ENCODE measurements at regions not wholly inside any gene's neighbourhood (a gene's known extent, or its start where the extent isn't known, plus 50 kb on each side); places are given as distances from the start of the nearest gene placed in this dataset.

- no peak overlapping the region for H3K4me3 ChIP-seq (ENCODE audit: low read length in 2 of 2)
- no peaks in the 10 kb centered on the region for H3K9me3 ChIP-seq (ENCODE audit: control insufficient read depth in 2 of 2, low read length in 2 of 2)
- no peaks in the 10 kb centered on the region for H3K36me3 ChIP-seq (ENCODE audit: control insufficient read depth in 2 of 2, insufficient read depth in 2 of 2, low read length in 2 of 2)
- no peaks in the 10 kb centered on the region for H3K27me3 ChIP-seq (ENCODE audit: control insufficient read depth in 2 of 2, insufficient read depth in 2 of 2, low read length in 2 of 2)
- no peak overlapping the region for H3K27ac ChIP-seq (ENCODE audit: low read depth in 2 of 2, low read length in 2 of 2)
- no peak overlapping the region for H3K9ac ChIP-seq (ENCODE audit: low read depth in 1 of 2, low read length in 2 of 2)
- H3K4me1 ChIP-seq (ENCODE audit: control insufficient read depth in 2 of 2, insufficient read depth in 2 of 2, low read length in 2 of 2), result no peaks in the 10 kb centered on the region
Observed at GRCh38 chr16:73418051-73418450, 370.1 kb upstream of the ZFHX3 start.

- no peaks in the 10 kb centered on the region for H3K9me3 ChIP-seq (ENCODE audit: control insufficient read depth in 2 of 2, low read length in 2 of 2)
- H3K4me1 ChIP-seq (ENCODE audit: control insufficient read depth in 2 of 2, insufficient read depth in 2 of 2, low read length in 2 of 2), result no peaks in the 10 kb centered on the region
- H3K27ac ChIP-seq (ENCODE audit: low read depth in 2 of 2, low read length in 2 of 2), result no peak overlapping the region
- no peaks in the 10 kb centered on the region for H3K27me3 ChIP-seq (ENCODE audit: control insufficient read depth in 2 of 2, insufficient read depth in 2 of 2, low read length in 2 of 2)
- no peaks in the 10 kb centered on the region for H3K36me3 ChIP-seq (ENCODE audit: control insufficient read depth in 2 of 2, insufficient read depth in 2 of 2, low read length in 2 of 2)
- no peak overlapping the region for H3K9ac ChIP-seq (ENCODE audit: low read depth in 1 of 2, low read length in 2 of 2)
- H3K4me3 ChIP-seq (ENCODE audit: low read length in 2 of 2), result no peak overlapping the region
Observed at GRCh38 chr16:73415286-73415685, 367.4 kb upstream of the ZFHX3 start.

- H3K4me3 ChIP-seq (ENCODE audit: low read length in 2 of 2), result no peak overlapping the region
- no peak overlapping the region for H3K27ac ChIP-seq (ENCODE audit: low read depth in 2 of 2, low read length in 2 of 2)
Observed at GRCh38 chr16:73414638-73415037, 366.7 kb upstream of the ZFHX3 start.

GRCh38 chr16:73413830-73414190 is 365.9 kb upstream of the ZFHX3 start:
- H3K4me1 ChIP-seq (ENCODE audit: control insufficient read depth in 2 of 2, insufficient read depth in 2 of 2, low read length in 2 of 2), result no peaks in the 10 kb centered on the region
- H3K36me3 ChIP-seq (ENCODE audit: control insufficient read depth in 2 of 2, insufficient read depth in 2 of 2, low read length in 2 of 2), result no peaks in the 10 kb centered on the region
- no peak overlapping the region for H3K9ac ChIP-seq (ENCODE audit: low read depth in 1 of 2, low read length in 2 of 2)
- H3K27ac ChIP-seq (ENCODE audit: low read depth in 2 of 2, low read length in 2 of 2), result no peak overlapping the region
- no peaks in the 10 kb centered on the region for H3K27me3 ChIP-seq (ENCODE audit: control insufficient read depth in 2 of 2, insufficient read depth in 2 of 2, low read length in 2 of 2)
- no peaks in the 10 kb centered on the region for H3K9me3 ChIP-seq (ENCODE audit: control insufficient read depth in 2 of 2, low read length in 2 of 2)
- H3K4me3 ChIP-seq (ENCODE audit: low read length in 2 of 2), result no peak overlapping the region

More at GRCh38 chr16:73414638-73415037, 366.7 kb upstream of the ZFHX3 start:
- Histone ChIP-seq H3K9me3 (ENCODE audit: control insufficient read depth in 2 of 2, low read length in 2 of 2) (no peaks in the 10 kb centered on the region), H3K4me1 (ENCODE audit: control insufficient read depth in 2 of 2, insufficient read depth in 2 of 2, low read length in 2 of 2) (no peaks in the 10 kb centered on the region), H3K36me3 (ENCODE audit: control insufficient read depth in 2 of 2, insufficient read depth in 2 of 2, low read length in 2 of 2) (no peaks in the 10 kb centered on the region), H3K27me3 (ENCODE audit: control insufficient read depth in 2 of 2, insufficient read depth in 2 of 2, low read length in 2 of 2) (no peaks in the 10 kb centered on the region), H3K9ac (ENCODE audit: low read depth in 1 of 2, low read length in 2 of 2) (no peak overlapping the region)

GRCh38 chr16:73413091-73413829 is 365.3 kb upstream of the ZFHX3 start:
- H3K9ac ChIP-seq (ENCODE audit: low read depth in 1 of 2, low read length in 2 of 2), result no peak overlapping the region
- no peak overlapping the region for H3K4me3 ChIP-seq (ENCODE audit: low read length in 2 of 2)
- no peaks in the 10 kb centered on the region for H3K4me1 ChIP-seq (ENCODE audit: control insufficient read depth in 2 of 2, insufficient read depth in 2 of 2, low read length in 2 of 2)
- no peaks in the 10 kb centered on the region for H3K9me3 ChIP-seq (ENCODE audit: control insufficient read depth in 2 of 2, low read length in 2 of 2)
- no peaks in the 10 kb centered on the region for H3K27me3 ChIP-seq (ENCODE audit: control insufficient read depth in 2 of 2, insufficient read depth in 2 of 2, low read length in 2 of 2)
- H3K36me3 ChIP-seq (ENCODE audit: control insufficient read depth in 2 of 2, insufficient read depth in 2 of 2, low read length in 2 of 2), result no peaks in the 10 kb centered on the region
- no peak overlapping the region for H3K27ac ChIP-seq (ENCODE audit: low read depth in 2 of 2, low read length in 2 of 2)

- Histone ChIP-seq H3K36me3 (ENCODE audit: control insufficient read depth in 2 of 2, insufficient read depth in 2 of 2, low read length in 2 of 2) (no peaks in the 10 kb centered on the region), H3K4me1 (ENCODE audit: control insufficient read depth in 2 of 2, insufficient read depth in 2 of 2, low read length in 2 of 2) (no peaks in the 10 kb centered on the region), H3K27ac (ENCODE audit: low read depth in 2 of 2, low read length in 2 of 2) (no peak overlapping the region), H3K4me3 (ENCODE audit: low read length in 2 of 2) (no peak overlapping the region), H3K9ac (ENCODE audit: low read depth in 1 of 2, low read length in 2 of 2) (no peak overlapping the region), H3K9me3 (ENCODE audit: control insufficient read depth in 2 of 2, low read length in 2 of 2) (no peaks in the 10 kb centered on the region), H3K27me3 (ENCODE audit: control insufficient read depth in 2 of 2, insufficient read depth in 2 of 2, low read length in 2 of 2) (no peaks in the 10 kb centered on the region)
Observed at GRCh38 chr16:73412416-73412815, 364.5 kb upstream of the ZFHX3 start.

GRCh38 chr16:73408716-73409115 is 360.8 kb upstream of the ZFHX3 start:
- Histone ChIP-seq H3K27ac (ENCODE audit: low read depth in 2 of 2, low read length in 2 of 2) (no peak overlapping the region), H3K4me1 (ENCODE audit: control insufficient read depth in 2 of 2, insufficient read depth in 2 of 2, low read length in 2 of 2) (no peaks in the 10 kb centered on the region), H3K9me3 (ENCODE audit: control insufficient read depth in 2 of 2, low read length in 2 of 2) (no peaks in the 10 kb centered on the region), H3K36me3 (ENCODE audit: control insufficient read depth in 2 of 2, insufficient read depth in 2 of 2, low read length in 2 of 2) (no peaks in the 10 kb centered on the region), H3K27me3 (ENCODE audit: control insufficient read depth in 2 of 2, insufficient read depth in 2 of 2, low read length in 2 of 2) (no peaks in the 10 kb centered on the region), H3K4me3 (ENCODE audit: low read length in 2 of 2) (no peak overlapping the region), H3K9ac (ENCODE audit: low read depth in 1 of 2, low read length in 2 of 2) (no peak overlapping the region)

GRCh38 chr16:73408311-73408710 is 360.4 kb upstream of the ZFHX3 start:
- no peaks in the 10 kb centered on the region for H3K36me3 ChIP-seq (ENCODE audit: control insufficient read depth in 2 of 2, insufficient read depth in 2 of 2, low read length in 2 of 2)
- H3K9ac ChIP-seq (ENCODE audit: low read depth in 1 of 2, low read length in 2 of 2), result no peak overlapping the region
- H3K4me3 ChIP-seq (ENCODE audit: low read length in 2 of 2), result no peak overlapping the region
- no peaks in the 10 kb centered on the region for H3K4me1 ChIP-seq (ENCODE audit: control insufficient read depth in 2 of 2, insufficient read depth in 2 of 2, low read length in 2 of 2)
- no peaks in the 10 kb centered on the region for H3K27me3 ChIP-seq (ENCODE audit: control insufficient read depth in 2 of 2, insufficient read depth in 2 of 2, low read length in 2 of 2)
- H3K9me3 ChIP-seq (ENCODE audit: control insufficient read depth in 2 of 2, low read length in 2 of 2), result no peaks in the 10 kb centered on the region
- H3K27ac ChIP-seq (ENCODE audit: low read depth in 2 of 2, low read length in 2 of 2), result no peak overlapping the region

GRCh38 chr16:73405851-73406250 is 357.9 kb upstream of the ZFHX3 start:
- Histone ChIP-seq H3K9me3 (ENCODE audit: control insufficient read depth in 2 of 2, low read length in 2 of 2) (no peaks in the 10 kb centered on the region), H3K4me1 (ENCODE audit: control insufficient read depth in 2 of 2, insufficient read depth in 2 of 2, low read length in 2 of 2) (no peaks in the 10 kb centered on the region), H3K36me3 (ENCODE audit: control insufficient read depth in 2 of 2, insufficient read depth in 2 of 2, low read length in 2 of 2) (no peaks in the 10 kb centered on the region), H3K4me3 (ENCODE audit: low read length in 2 of 2) (no peak overlapping the region), H3K27me3 (ENCODE audit: control insufficient read depth in 2 of 2, insufficient read depth in 2 of 2, low read length in 2 of 2) (no peaks in the 10 kb centered on the region), H3K27ac (ENCODE audit: low read depth in 2 of 2, low read length in 2 of 2) (no peak overlapping the region), H3K9ac (ENCODE audit: low read depth in 1 of 2, low read length in 2 of 2) (no peak overlapping the region)

GRCh38 chr16:73404001-73404400 is 356.1 kb upstream of the ZFHX3 start:
- no peak overlapping the region for H3K9ac ChIP-seq (ENCODE audit: low read depth in 1 of 2, low read length in 2 of 2)
- H3K9me3 ChIP-seq (ENCODE audit: control insufficient read depth in 2 of 2, low read length in 2 of 2), result no peaks in the 10 kb centered on the region
- no peaks in the 10 kb centered on the region for H3K4me1 ChIP-seq (ENCODE audit: control insufficient read depth in 2 of 2, insufficient read depth in 2 of 2, low read length in 2 of 2)
- H3K27me3 ChIP-seq (ENCODE audit: control insufficient read depth in 2 of 2, insufficient read depth in 2 of 2, low read length in 2 of 2), result no peaks in the 10 kb centered on the region
- H3K4me3 ChIP-seq (ENCODE audit: low read length in 2 of 2), result no peak overlapping the region
- no peaks in the 10 kb centered on the region for H3K36me3 ChIP-seq (ENCODE audit: control insufficient read depth in 2 of 2, insufficient read depth in 2 of 2, low read length in 2 of 2)
- H3K27ac ChIP-seq (ENCODE audit: low read depth in 2 of 2, low read length in 2 of 2), result no peak overlapping the region

GRCh38 chr16:73403291-73403690 is 355.4 kb upstream of the ZFHX3 start:
- no peak overlapping the region for H3K4me3 ChIP-seq (ENCODE audit: low read length in 2 of 2)
- H3K27ac ChIP-seq (ENCODE audit: low read depth in 2 of 2, low read length in 2 of 2), result no peak overlapping the region
- H3K9me3 ChIP-seq (ENCODE audit: control insufficient read depth in 2 of 2, low read length in 2 of 2), result no peaks in the 10 kb centered on the region
- H3K4me1 ChIP-seq (ENCODE audit: control insufficient read depth in 2 of 2, insufficient read depth in 2 of 2, low read length in 2 of 2), result no peaks in the 10 kb centered on the region
- H3K36me3 ChIP-seq (ENCODE audit: control insufficient read depth in 2 of 2, insufficient read depth in 2 of 2, low read length in 2 of 2), result no peaks in the 10 kb centered on the region
- no peak overlapping the region for H3K9ac ChIP-seq (ENCODE audit: low read depth in 1 of 2, low read length in 2 of 2)
- H3K27me3 ChIP-seq (ENCODE audit: control insufficient read depth in 2 of 2, insufficient read depth in 2 of 2, low read length in 2 of 2), result no peaks in the 10 kb centered on the region
